ENCODE measurements at regions not wholly inside any gene's neighbourhood (a gene's known extent, or its start where the extent isn't known, plus 50 kb on each side); places are given as distances from the start of the nearest gene placed in this dataset.

- intact Hi-C loops (cut with DNase I): no loop called here
- TF ChIP-seq CTCF (IDR thresholded peaks at IDR 0.05): no peak
- no peaks in the 10 kb centered on the region for H3K4me1 ChIP-seq
- H3K9me3 ChIP-seq: no peaks in the 10 kb centered on the region
- H3K27ac ChIP-seq: no peak overlapping the region
- 89% methylated on average over 7 of the region's 7 CpGs for WGBS, 2 donors
- H3K27me3 ChIP-seq: peaks cover 0 to 71% (median 26%) of the 10 kb centered on the region in 7 donors
- H3K36me3 ChIP-seq: no peaks in the 10 kb centered on the region
- no peak overlapping the region for H3K4me3 ChIP-seq
- DNase-seq (no peak), ATAC-seq (no peak)
Observed at GRCh38 chr10:130454543-130455000, 318.4 kb downstream of the GLRX3 start.

- Histone ChIP-seq H3K4me1 (no peaks in the 10 kb centered on the region), H3K27ac (no peak overlapping the region), H3K27me3 (peaks cover 0 to 67% (median 26%) of the 10 kb centered on the region in 7 donors), H3K36me3 (no peaks in the 10 kb centered on the region), H3K9me3 (no peaks in the 10 kb centered on the region), H3K4me3 (no peak overlapping the region)
- no peak for ATAC-seq
- no peak for DNase-seq
- no peak for TF ChIP-seq CTCF (IDR thresholded peaks at IDR 0.05)
- 76 to 79% methylated on average over 9 of the region's 9 CpGs for WGBS, 2 donors
- intact Hi-C loops (cut with DNase I): no loop called here
Observed at GRCh38 chr10:130455111-130455695, 319.0 kb downstream of the GLRX3 start.

GRCh38 chr10:130455791-130456190, 319.6 kb downstream of the GLRX3 start:
- 84 to 92% methylated on average over 7 of the region's 7 CpGs for WGBS, 2 donors
- ATAC-seq: no peak

GRCh38 chr10:130456616-130457015, 320.4 kb downstream of the GLRX3 start:
- 76 to 77% methylated on average over 6 of the region's 6 CpGs for WGBS, 2 donors
- no peak for DNase-seq
- no peaks in the 10 kb centered on the region for H3K9me3 ChIP-seq

More at GRCh38 chr10:130455791-130456190, 319.6 kb downstream of the GLRX3 start:
- Histone ChIP-seq H3K27ac (no peak overlapping the region), H3K27me3 (peaks cover 0 to 61% (median 25%) of the 10 kb centered on the region in 7 donors), H3K4me1 (no peaks in the 10 kb centered on the region), H3K9me3 (no peaks in the 10 kb centered on the region), H3K36me3 (no peaks in the 10 kb centered on the region), H3K4me3 (no peak overlapping the region)
- no peak for TF ChIP-seq CTCF (IDR thresholded peaks at IDR 0.05)
- no peak for DNase-seq
- intact Hi-C loops (cut with DNase I): no loop called here

More at GRCh38 chr10:130456616-130457015, 320.4 kb downstream of the GLRX3 start:
- H3K27ac ChIP-seq: no peak overlapping the region
- H3K4me1 ChIP-seq: no peaks in the 10 kb centered on the region
- ATAC-seq: no peak
- H3K27me3 ChIP-seq: peaks cover 0 to 58% (median 25%) of the 10 kb centered on the region in 7 donors
- H3K36me3 ChIP-seq: no peaks in the 10 kb centered on the region
- no peak for TF ChIP-seq CTCF (IDR thresholded peaks at IDR 0.05)
- no peak overlapping the region for H3K4me3 ChIP-seq
- intact Hi-C loops (cut with DNase I): no loop called here
